HUES48 (cell line): ENCODE measurements at regions not wholly inside any gene's neighbourhood (a gene's known extent, or its start where the extent isn't known, plus 50 kb on each side); places are given as distances from the start of the nearest gene placed in this dataset.

Source experiments
- H3K27ac ChIP-seq: one replicate; pipeline ENCODE4 v1.7.0; 2013; ENCODE audit warnings: low read depth, low read length, inconsistent platforms
- H3K27me3 ChIP-seq: 2 replicates; pipeline ENCODE4 v1.6.1; 2013; ENCODE audit warnings: mild to moderate bottlenecking, low read length; ENCODE audit not compliant: control insufficient read depth, insufficient read depth
- H3K36me3 ChIP-seq: 2 replicates; pipeline ENCODE4 v1.6.1; 2013; ENCODE audit warnings: low read length; ENCODE audit not compliant: control insufficient read depth, insufficient read depth
- H3K4me1 ChIP-seq: 2 replicates; pipeline ENCODE4 v1.6.1; 2013; ENCODE audit warnings: mild to moderate bottlenecking, low read length; ENCODE audit not compliant: control insufficient read depth, insufficient read depth
- H3K4me3 ChIP-seq: 2 replicates; pipeline ENCODE4 v1.5.1; 2013; ENCODE audit warnings: mild to moderate bottlenecking, low read depth, low read length
- H3K9ac ChIP-seq: 2 replicates; pipeline ENCODE4 v1.6.1; 2013; ENCODE audit warnings: mild to moderate bottlenecking, low read depth, low read length, moderate library complexity
- H3K9me3 ChIP-seq: 2 replicates; pipeline ENCODE4 v1.6.1; 2013; ENCODE audit warnings: low read length; ENCODE audit not compliant: control insufficient read depth, insufficient read depth

- peaks cover 5% of the 10 kb centered on the region for H3K9me3 ChIP-seq
- H3K27ac ChIP-seq = no peak overlapping the region
- no peaks in the 10 kb centered on the region for H3K36me3 ChIP-seq
- no peaks in the 10 kb centered on the region for H3K27me3 ChIP-seq
- no peak overlapping the region for H3K9ac ChIP-seq
- no peak overlapping the region for H3K4me3 ChIP-seq
- H3K4me1 ChIP-seq = no peaks in the 10 kb centered on the region
These were observed 482.8 kb upstream of the NCAM2 start for GRCh38 chr21:20515446-20515845.

GRCh38 chr21:20519076-20519475, 479.1 kb upstream of the NCAM2 start:
- Histone ChIP-seq H3K9me3 (no peaks in the 10 kb centered on the region), H3K27me3 (no peaks in the 10 kb centered on the region), H3K27ac (no peak overlapping the region), H3K4me1 (no peaks in the 10 kb centered on the region), H3K36me3 (no peaks in the 10 kb centered on the region), H3K9ac (no peak overlapping the region), H3K4me3 (no peak overlapping the region)

GRCh38 chr21:20522611-20523010, 475.6 kb upstream of the NCAM2 start:
- H3K9me3 ChIP-seq = no peaks in the 10 kb centered on the region
- H3K4me1 ChIP-seq = no peaks in the 10 kb centered on the region
- no peaks in the 10 kb centered on the region for H3K27me3 ChIP-seq
- H3K36me3 ChIP-seq = no peaks in the 10 kb centered on the region
- H3K4me3 ChIP-seq = no peak overlapping the region
- no peak overlapping the region for H3K9ac ChIP-seq
- H3K27ac ChIP-seq = no peak overlapping the region

GRCh38 chr21:20523191-20523590, 475.0 kb upstream of the NCAM2 start:
- Histone ChIP-seq H3K4me1 (no peaks in the 10 kb centered on the region), H3K27me3 (no peaks in the 10 kb centered on the region), H3K36me3 (no peaks in the 10 kb centered on the region), H3K9me3 (no peaks in the 10 kb centered on the region), H3K4me3 (no peak overlapping the region), H3K27ac (no peak overlapping the region), H3K9ac (no peak overlapping the region)

GRCh38 chr21:20527731-20528460, 470.3 kb upstream of the NCAM2 start:
- Histone ChIP-seq H3K27me3 (no peaks in the 10 kb centered on the region), H3K36me3 (no peaks in the 10 kb centered on the region), H3K9me3 (no peaks in the 10 kb centered on the region), H3K4me3 (no peak overlapping the region), H3K4me1 (no peaks in the 10 kb centered on the region), H3K9ac (no peak overlapping the region), H3K27ac (no peak overlapping the region)

- Histone ChIP-seq H3K4me1 (no peaks in the 10 kb centered on the region), H3K9ac (no peak overlapping the region), H3K9me3 (no peaks in the 10 kb centered on the region), H3K4me3 (no peak overlapping the region), H3K27ac (no peak overlapping the region), H3K36me3 (no peaks in the 10 kb centered on the region), H3K27me3 (no peaks in the 10 kb centered on the region)
These were observed 461.1 kb upstream of the NCAM2 start for GRCh38 chr21:20537130-20537529.

- Histone ChIP-seq H3K9me3 (no peaks in the 10 kb centered on the region), H3K4me1 (no peaks in the 10 kb centered on the region), H3K27ac (no peak overlapping the region), H3K36me3 (no peaks in the 10 kb centered on the region), H3K9ac (no peak overlapping the region), H3K27me3 (no peaks in the 10 kb centered on the region), H3K4me3 (no peak overlapping the region)
These were observed 460.1 kb upstream of the NCAM2 start for GRCh38 chr21:20538039-20538658.

GRCh38 chr21:20545454-20545853, 452.8 kb upstream of the NCAM2 start:
- H3K9me3 ChIP-seq = no peaks in the 10 kb centered on the region
- H3K4me1 ChIP-seq = no peaks in the 10 kb centered on the region
- no peaks in the 10 kb centered on the region; the same call in 1 of the 2 replicates for H3K36me3 ChIP-seq
- no peaks in the 10 kb centered on the region for H3K27me3 ChIP-seq
- H3K9ac ChIP-seq = no peak overlapping the region
- H3K27ac ChIP-seq = no peak overlapping the region
- no peak overlapping the region for H3K4me3 ChIP-seq

- Histone ChIP-seq H3K9me3 (no peaks in the 10 kb centered on the region), H3K4me3 (no peak overlapping the region), H3K9ac (no peak overlapping the region), H3K36me3 (no peaks in the 10 kb centered on the region), H3K27ac (no peak overlapping the region), H3K27me3 (no peaks in the 10 kb centered on the region), H3K4me1 (no peaks in the 10 kb centered on the region)
These were observed 446.3 kb upstream of the NCAM2 start for GRCh38 chr21:20551939-20552338.

- no peaks in the 10 kb centered on the region for H3K36me3 ChIP-seq
- H3K9ac ChIP-seq = no peak overlapping the region
- H3K9me3 ChIP-seq = no peaks in the 10 kb centered on the region
- no peak overlapping the region for H3K27ac ChIP-seq
- H3K4me1 ChIP-seq = no peaks in the 10 kb centered on the region
- no peak overlapping the region for H3K4me3 ChIP-seq
- H3K27me3 ChIP-seq = no peaks in the 10 kb centered on the region
These were observed 443.4 kb upstream of the NCAM2 start for GRCh38 chr21:20554785-20555184.

- Histone ChIP-seq H3K4me3 (no peak overlapping the region), H3K27me3 (no peaks in the 10 kb centered on the region), H3K9me3 (no peaks in the 10 kb centered on the region), H3K27ac (peak overlapping the region; percentile 74), H3K4me1 (peaks cover 9% of the 10 kb centered on the region), H3K9ac (no peak overlapping the region), H3K36me3 (no peaks in the 10 kb centered on the region)
These were observed 427.4 kb upstream of the NCAM2 start for GRCh38 chr21:20570824-20571232.
